GM23338 (cell line): ENCODE measurements at regions not wholly inside any gene's neighbourhood (a gene's known extent, or its start where the extent isn't known, plus 50 kb on each side); places are given as distances from the start of the nearest gene placed in this dataset.

Experiments
- CREB1 ChIP-seq: fragments of 250-450 bp; sonication (Bioruptor Pico); IDR thresholded peaks from 2 replicates; pipeline ENCODE4 v1.5.0; 2020; ENCODE audit warnings: low read depth, mild to moderate bottlenecking, moderate library complexity
- CTCF ChIP-seq, 2 experiments: fragments of 200-600 bp in 1 of 2; sonication (generic) in 1 of 2; conservative IDR thresholded peaks; 2 replicates each; pipeline versions ENCODE4 v1.5.1 to v1.6.1; 2016 to 2017; ENCODE audit warnings: antibody characterized with exemption in 2 of 2, low read depth in 2 of 2, mild to moderate bottlenecking in 2 of 2, moderate library complexity in 1 of 2
- ETS1 ChIP-seq: IDR thresholded peaks from 2 replicates; pipeline ENCODE4 v1.6.1; 2016; ENCODE audit warnings: antibody characterized with exemption
- JUNB ChIP-seq: IDR thresholded peaks from one replicate; pipeline ENCODE4 v1.6.1; 2016; ENCODE audit warnings: antibody characterized with exemption; ENCODE audit not compliant: unreplicated experiment
- NANOG ChIP-seq: IDR thresholded peaks from 2 replicates; pipeline ENCODE4 v1.6.1; 2016; ENCODE audit warnings: antibody characterized with exemption, borderline replicate concordance
- REST ChIP-seq: IDR thresholded peaks from one replicate; pipeline ENCODE4 v1.6.1; 2018; ENCODE audit warnings: antibody characterized with exemption; ENCODE audit not compliant: unreplicated experiment
- ZNF114 ChIP-seq: fragments of 250-450 bp; sonication (Bioruptor Pico); IDR thresholded peaks from 2 replicates; pipeline ENCODE4 v1.5.0; 2020; ENCODE audit warnings: mild to moderate bottlenecking, moderate library complexity
- ZNF331 ChIP-seq: fragments of 250-450 bp; sonication (Bioruptor Pico); IDR thresholded peaks from 2 replicates; pipeline ENCODE4 v1.5.0; 2020; ENCODE audit warnings: low read depth, mild to moderate bottlenecking, moderate library complexity
- ZNF462 ChIP-seq: fragments of 250-450 bp; sonication (Bioruptor Pico); IDR thresholded peaks from 2 replicates; pipeline ENCODE4 v1.5.0; 2020; ENCODE audit warnings: mild to moderate bottlenecking, moderate library complexity

GRCh38 chr14:34368971-34369647 is 92.9 kb downstream of the SPTSSA start (continued):
- no peak for TF ChIP-seq ZNF462 (CRISPR knock-in tag)
- TF ChIP-seq CTCF (conservative IDR thresholded peaks at IDR 0.05; ENCODE audit: low read depth in 2 of 2), result no peak
- no peak for TF ChIP-seq JUNB
- no peak for TF ChIP-seq ZNF114
- TF ChIP-seq ZNF331, result no peak
- no peak for TF ChIP-seq ETS1
- no peak for TF ChIP-seq REST
- TF ChIP-seq CREB1, result no peak
- TF ChIP-seq NANOG, result no peak
